ENCODE measurements at regions not wholly inside any gene's neighbourhood (a gene's known extent, or its start where the extent isn't known, plus 50 kb on each side); places are given as distances from the start of the nearest gene placed in this dataset.

GRCh38 chrX:39848900-39849299, 248.9 kb downstream of the BCOR start:
- no peak for DNase-seq (ENCODE audit: low read depth in 2 of 2)

- DNase-seq (ENCODE audit: low read depth in 2 of 2), result no peak
These were observed 247.5 kb downstream of the BCOR start for GRCh38 chrX:39850209-39850608.

GRCh38 chrX:39850630-39851152, 247.1 kb downstream of the BCOR start:
- peak in 1 of 2 donors; percentile 24 for DNase-seq (ENCODE audit: low read depth in 2 of 2)

- no peak for DNase-seq (ENCODE audit: low read depth in 2 of 2)
These were observed 245.9 kb downstream of the BCOR start for GRCh38 chrX:39851745-39852455.

GRCh38 chrX:39852491-39852890, 245.3 kb downstream of the BCOR start:
- no peak for DNase-seq (ENCODE audit: low read depth in 2 of 2)

- DNase-seq (ENCODE audit: low read depth in 2 of 2), result no peak
These were observed 244.2 kb downstream of the BCOR start for GRCh38 chrX:39853417-39854030.

- DNase-seq (ENCODE audit: low read depth in 2 of 2), result peak; percentile 38 to 71
These were observed 242.7 kb downstream of the BCOR start for GRCh38 chrX:39854772-39855747.

- DNase-seq (ENCODE audit: low read depth in 2 of 2), result peak; percentile 64 to 72
These were observed 242.0 kb downstream of the BCOR start for GRCh38 chrX:39855748-39856129.

- DNase-seq (ENCODE audit: low read depth in 2 of 2), result no peak
These were observed 241.2 kb downstream of the BCOR start for GRCh38 chrX:39856472-39857121.

GRCh38 chrX:39857780-39858179, 240.0 kb downstream of the BCOR start:
- no peak for DNase-seq (ENCODE audit: low read depth in 2 of 2)

- DNase-seq (ENCODE audit: low read depth in 2 of 2), result peak; percentile 62 to 78
These were observed 237.5 kb downstream of the BCOR start for GRCh38 chrX:39859991-39860861.

GRCh38 chrX:39862963-39863362, 234.8 kb downstream of the BCOR start:
- DNase-seq (ENCODE audit: low read depth in 2 of 2), result no peak

- DNase-seq (ENCODE audit: low read depth in 2 of 2), result no peak
These were observed 231.5 kb downstream of the BCOR start for GRCh38 chrX:39866229-39866628.

- DNase-seq (ENCODE audit: low read depth in 2 of 2), result peak; percentile 42 to 63
These were observed 227.7 kb downstream of the BCOR start for GRCh38 chrX:39869846-39870601.

- no peak for DNase-seq (ENCODE audit: low read depth in 2 of 2)
These were observed 226.1 kb downstream of the BCOR start for GRCh38 chrX:39871648-39872047.

GRCh38 chrX:39873117-39873516, 224.6 kb downstream of the BCOR start:
- no peak for DNase-seq (ENCODE audit: low read depth in 2 of 2)

GRCh38 chrX:39874202-39874816, 223.4 kb downstream of the BCOR start:
- DNase-seq (ENCODE audit: low read depth in 2 of 2), result peak; percentile 40 to 66

- no peak for DNase-seq (ENCODE audit: low read depth in 2 of 2)
These were observed 221.7 kb downstream of the BCOR start for GRCh38 chrX:39875834-39876628.

GRCh38 chrX:39877905-39878304, 219.9 kb downstream of the BCOR start:
- no peak for DNase-seq (ENCODE audit: low read depth in 2 of 2)
